ENCODE measurements at regions not wholly inside any gene's neighbourhood (a gene's known extent, or its start where the extent isn't known, plus 50 kb on each side); places are given as distances from the start of the nearest gene placed in this dataset.

- Histone ChIP-seq H3K9me3 (ENCODE audit: control insufficient read depth in 4 of 4, insufficient read depth in 3 of 4, low read length in 3 of 4) (no peaks in the 10 kb centered on the region), H3K4me3 (no peak overlapping the region), H3K4me1 (ENCODE audit: control insufficient read depth in 5 of 5, insufficient read depth in 5 of 5, low read length in 5 of 5) (no peaks in the 10 kb centered on the region), H3K27me3 (ENCODE audit: control insufficient read depth in 3 of 3, insufficient read depth in 3 of 3, low read length in 2 of 3) (peaks cover 0 to 7% (median 2%) of the 10 kb centered on the region in 3 donors), H3K9ac (ENCODE audit: insufficient read depth in 1 of 2, low read length in 2 of 2) (no peak overlapping the region), H3K36me3 (ENCODE audit: control insufficient read depth in 4 of 4, insufficient read depth in 4 of 4, low read length in 4 of 4) (no peaks in the 10 kb centered on the region), H3K27ac (ENCODE audit: low read depth in 1 of 2, low read length in 1 of 2) (no peak overlapping the region)
- TF ChIP-seq CTCF (IDR thresholded peaks at IDR 0.05; ENCODE audit: control extremely low read depth, extremely low read depth): no peak
- DNase-seq (no peak), ATAC-seq (ENCODE audit: insufficient read depth, low FRiP score) (no peak)
- 58 to 75% methylated on average over 1 of the region's 1 CpG for WGBS, 2 donors
Observed at GRCh38 chr11:29334776-29335130, 682.1 kb downstream of the KCNA4 start.

- DNase-seq (peak in 2 of 3 donors; percentile 45 to 55), ATAC-seq (ENCODE audit: insufficient read depth, low FRiP score) (no peak)
- Histone ChIP-seq H3K9ac (ENCODE audit: insufficient read depth in 1 of 2, low read length in 2 of 2) (no peak overlapping the region), H3K27me3 (ENCODE audit: control insufficient read depth in 3 of 3, insufficient read depth in 3 of 3, low read length in 2 of 3) (peaks cover 0 to 7% (median 2%) of the 10 kb centered on the region in 3 donors), H3K4me1 (ENCODE audit: control insufficient read depth in 5 of 5, insufficient read depth in 5 of 5, low read length in 5 of 5) (no peaks in the 10 kb centered on the region), H3K27ac (ENCODE audit: low read depth in 1 of 2, low read length in 1 of 2) (no peak overlapping the region), H3K36me3 (ENCODE audit: control insufficient read depth in 4 of 4, insufficient read depth in 4 of 4, low read length in 4 of 4) (no peaks in the 10 kb centered on the region), H3K9me3 (ENCODE audit: control insufficient read depth in 4 of 4, insufficient read depth in 3 of 4, low read length in 3 of 4) (no peaks in the 10 kb centered on the region), H3K4me3 (no peak overlapping the region)
- WGBS, 2 donors: 38 to 42% methylated on average over 5 of the region's 5 CpGs
- no peak for TF ChIP-seq CTCF (IDR thresholded peaks at IDR 0.05; ENCODE audit: control extremely low read depth, extremely low read depth)
Observed at GRCh38 chr11:29333993-29334775, 682.6 kb downstream of the KCNA4 start.

GRCh38 chr11:29331451-29332010 lies 685.3 kb downstream of the KCNA4 start:
- Histone ChIP-seq H3K27ac (ENCODE audit: low read depth in 1 of 2, low read length in 1 of 2) (no peak overlapping the region), H3K4me1 (ENCODE audit: control insufficient read depth in 5 of 5, insufficient read depth in 5 of 5, low read length in 5 of 5) (no peaks in the 10 kb centered on the region), H3K36me3 (ENCODE audit: control insufficient read depth in 4 of 4, insufficient read depth in 4 of 4, low read length in 4 of 4) (no peaks in the 10 kb centered on the region), H3K9ac (ENCODE audit: insufficient read depth in 1 of 2, low read length in 2 of 2) (no peak overlapping the region), H3K9me3 (ENCODE audit: control insufficient read depth in 4 of 4, insufficient read depth in 3 of 4, low read length in 3 of 4) (no peaks in the 10 kb centered on the region), H3K27me3 (ENCODE audit: control insufficient read depth in 3 of 3, insufficient read depth in 3 of 3, low read length in 2 of 3) (peaks cover 0 to 10% (median 0%) of the 10 kb centered on the region in 3 donors), H3K4me3 (no peak overlapping the region)
- TF ChIP-seq CTCF (IDR thresholded peaks at IDR 0.05; ENCODE audit: control extremely low read depth, extremely low read depth): no peak
- ATAC-seq (ENCODE audit: insufficient read depth, low FRiP score) (no peak), DNase-seq (no peak)
- WGBS, 2 donors: 58 to 73% methylated on average over 3 of the region's 3 CpGs

Data from lung (tissue), 11 donors.